ENCODE measurements at regions not wholly inside any gene's neighbourhood (a gene's known extent, or its start where the extent isn't known, plus 50 kb on each side); places are given as distances from the start of the nearest gene placed in this dataset.

DNA sequence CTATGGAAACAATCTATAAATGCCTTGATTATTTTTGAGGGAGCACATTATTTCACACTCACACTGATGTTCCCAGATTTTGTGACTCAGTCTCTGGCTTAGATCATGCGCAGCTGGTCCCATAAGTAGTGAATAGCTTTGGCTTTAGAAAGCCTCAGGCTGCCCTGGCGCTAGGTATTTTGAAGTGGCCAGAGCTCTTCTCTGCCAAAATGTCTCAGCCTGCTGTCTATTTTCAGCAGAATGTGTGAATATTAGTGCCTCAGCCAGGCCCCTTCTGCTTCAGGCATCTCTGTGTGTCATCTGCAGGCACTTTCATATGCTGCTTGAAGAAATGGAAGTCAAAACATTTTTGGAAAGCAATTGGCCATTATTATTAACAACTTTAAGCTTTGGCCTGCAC is 931.0 kb upstream of the INTU start:
- TF ChIP-seq, protein P1, sequence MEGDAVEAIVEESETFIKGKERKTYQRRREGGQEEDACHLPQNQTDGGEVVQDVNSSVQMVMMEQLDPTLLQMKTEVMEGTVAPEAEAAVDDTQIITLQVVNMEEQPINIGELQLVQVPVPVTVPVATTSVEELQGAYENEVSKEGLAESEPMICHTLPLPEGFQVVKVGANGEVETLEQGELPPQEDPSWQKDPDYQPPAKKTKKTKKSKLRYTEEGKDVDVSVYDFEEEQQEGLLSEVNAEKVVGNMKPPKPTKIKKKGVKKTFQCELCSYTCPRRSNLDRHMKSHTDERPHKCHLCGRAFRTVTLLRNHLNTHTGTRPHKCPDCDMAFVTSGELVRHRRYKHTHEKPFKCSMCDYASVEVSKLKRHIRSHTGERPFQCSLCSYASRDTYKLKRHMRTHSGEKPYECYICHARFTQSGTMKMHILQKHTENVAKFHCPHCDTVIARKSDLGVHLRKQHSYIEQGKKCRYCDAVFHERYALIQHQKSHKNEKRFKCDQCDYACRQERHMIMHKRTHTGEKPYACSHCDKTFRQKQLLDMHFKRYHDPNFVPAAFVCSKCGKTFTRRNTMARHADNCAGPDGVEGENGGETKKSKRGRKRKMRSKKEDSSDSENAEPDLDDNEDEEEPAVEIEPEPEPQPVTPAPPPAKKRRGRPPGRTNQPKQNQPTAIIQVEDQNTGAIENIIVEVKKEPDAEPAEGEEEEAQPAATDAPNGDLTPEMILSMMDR (IDR thresholded peaks at IDR 0.05): no peak
- no peak for TF ChIP-seq EZH2 (IDR thresholded peaks at IDR 0.05; ENCODE audit: borderline replicate concordance, insufficient read depth, low read depth, low read length, poor library complexity, severe bottlenecking)

Measured in B cell (primary cell).